ENCODE measurements at regions not wholly inside any gene's neighbourhood (a gene's known extent, or its start where the extent isn't known, plus 50 kb on each side); places are given as distances from the start of the nearest gene placed in this dataset.

GRCh38 chr2:176747506-176747905 is 465.1 kb upstream of the HNRNPA3 start (continued):
- TF ChIP-seq ZNF407 (CRISPR knock-in tag; IDR thresholded peaks at IDR 0.05; ENCODE audit: not compliant biosample characterization) (no peak), MTA3 (CRISPR knock-in tag; IDR thresholded peaks at IDR 0.05) (no peak), ZNF879 (CRISPR knock-in tag; IDR thresholded peaks at IDR 0.05) (no peak), ZNF441 (CRISPR knock-in tag; IDR thresholded peaks at IDR 0.05; ENCODE audit: borderline replicate concordance) (no peak), SMAD1 (CRISPR knock-in tag; IDR thresholded peaks at IDR 0.05; ENCODE audit: borderline replicate concordance, low read depth) (no peak), KLF12 (CRISPR knock-in tag; IDR thresholded peaks at IDR 0.05; ENCODE audit: borderline replicate concordance) (no peak), SAFB2 (CRISPR knock-in tag; IDR thresholded peaks at IDR 0.05; ENCODE audit: borderline replicate concordance, low read depth) (no peak), ZFAT (CRISPR knock-in tag; conservative IDR thresholded peaks at IDR 0.05) (no peak)
- TF ChIP-seq, protein P1, sequence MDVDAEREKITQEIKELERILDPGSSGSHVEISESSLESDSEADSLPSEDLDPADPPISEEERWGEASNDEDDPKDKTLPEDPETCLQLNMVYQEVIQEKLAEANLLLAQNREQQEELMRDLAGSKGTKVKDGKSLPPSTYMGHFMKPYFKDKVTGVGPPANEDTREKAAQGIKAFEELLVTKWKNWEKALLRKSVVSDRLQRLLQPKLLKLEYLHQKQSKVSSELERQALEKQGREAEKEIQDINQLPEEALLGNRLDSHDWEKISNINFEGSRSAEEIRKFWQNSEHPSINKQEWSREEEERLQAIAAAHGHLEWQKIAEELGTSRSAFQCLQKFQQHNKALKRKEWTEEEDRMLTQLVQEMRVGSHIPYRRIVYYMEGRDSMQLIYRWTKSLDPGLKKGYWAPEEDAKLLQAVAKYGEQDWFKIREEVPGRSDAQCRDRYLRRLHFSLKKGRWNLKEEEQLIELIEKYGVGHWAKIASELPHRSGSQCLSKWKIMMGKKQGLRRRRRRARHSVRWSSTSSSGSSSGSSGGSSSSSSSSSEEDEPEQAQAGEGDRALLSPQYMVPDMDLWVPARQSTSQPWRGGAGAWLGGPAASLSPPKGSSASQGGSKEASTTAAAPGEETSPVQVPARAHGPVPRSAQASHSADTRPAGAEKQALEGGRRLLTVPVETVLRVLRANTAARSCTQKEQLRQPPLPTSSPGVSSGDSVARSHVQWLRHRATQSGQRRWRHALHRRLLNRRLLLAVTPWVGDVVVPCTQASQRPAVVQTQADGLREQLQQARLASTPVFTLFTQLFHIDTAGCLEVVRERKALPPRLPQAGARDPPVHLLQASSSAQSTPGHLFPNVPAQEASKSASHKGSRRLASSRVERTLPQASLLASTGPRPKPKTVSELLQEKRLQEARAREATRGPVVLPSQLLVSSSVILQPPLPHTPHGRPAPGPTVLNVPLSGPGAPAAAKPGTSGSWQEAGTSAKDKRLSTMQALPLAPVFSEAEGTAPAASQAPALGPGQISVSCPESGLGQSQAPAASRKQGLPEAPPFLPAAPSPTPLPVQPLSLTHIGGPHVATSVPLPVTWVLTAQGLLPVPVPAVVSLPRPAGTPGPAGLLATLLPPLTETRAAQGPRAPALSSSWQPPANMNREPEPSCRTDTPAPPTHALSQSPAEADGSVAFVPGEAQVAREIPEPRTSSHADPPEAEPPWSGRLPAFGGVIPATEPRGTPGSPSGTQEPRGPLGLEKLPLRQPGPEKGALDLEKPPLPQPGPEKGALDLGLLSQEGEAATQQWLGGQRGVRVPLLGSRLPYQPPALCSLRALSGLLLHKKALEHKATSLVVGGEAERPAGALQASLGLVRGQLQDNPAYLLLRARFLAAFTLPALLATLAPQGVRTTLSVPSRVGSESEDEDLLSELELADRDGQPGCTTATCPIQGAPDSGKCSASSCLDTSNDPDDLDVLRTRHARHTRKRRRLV (CRISPR knock-in tag; IDR thresholded peaks at IDR 0.05) = no peak

All from HepG2 (cell line).